Prostate gland (tissue), 2 donors: ENCODE measurements at regions not wholly inside any gene's neighbourhood (a gene's known extent, or its start where the extent isn't known, plus 50 kb on each side); places are given as distances from the start of the nearest gene placed in this dataset.

ENCODE experiments used
- POLR2A ChIP-seq: fragments of 450-650 bp; IDR thresholded peaks from one replicate; pipeline ENCODE4 v1.6.1; 2016; ENCODE audit warnings: antibody characterized with exemption, mild to moderate bottlenecking
- TF ChIP-seq, protein P1 (sequence below), 4 experiments: fragments of 200-600 bp in 2 of 4; fragments of 450-650 bp in 2 of 4; sonication (generic) in 2 of 4; IDR thresholded peaks; 1 replicate in 3 of 4; 2 replicates in 1 of 4; pipeline ENCODE4 v1.5.1; 2016 to 2019; ENCODE audit warnings: antibody characterized with exemption in 4 of 4, mild to moderate bottlenecking in 2 of 4, moderate library complexity in 2 of 4

DNA sequence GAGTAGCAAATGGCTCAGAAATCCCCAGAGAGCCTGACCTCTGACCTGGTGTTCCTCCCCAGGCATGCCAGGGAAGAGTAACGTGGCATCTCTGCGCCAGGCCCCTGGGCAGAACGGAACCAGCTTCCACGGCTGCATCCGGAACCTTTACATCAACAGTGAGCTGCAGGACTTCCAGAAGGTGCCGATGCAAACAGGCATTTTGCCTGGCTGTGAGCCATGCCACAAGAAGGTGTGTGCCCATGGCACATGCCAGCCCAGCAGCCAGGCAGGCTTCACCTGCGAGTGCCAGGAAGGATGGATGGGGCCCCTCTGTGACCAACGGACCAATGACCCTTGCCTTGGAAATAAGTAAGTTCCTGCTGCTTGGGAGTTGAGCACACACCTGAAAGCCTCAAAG, 83.4 kb upstream of the PACRGL start:
- TF ChIP-seq, protein P1, sequence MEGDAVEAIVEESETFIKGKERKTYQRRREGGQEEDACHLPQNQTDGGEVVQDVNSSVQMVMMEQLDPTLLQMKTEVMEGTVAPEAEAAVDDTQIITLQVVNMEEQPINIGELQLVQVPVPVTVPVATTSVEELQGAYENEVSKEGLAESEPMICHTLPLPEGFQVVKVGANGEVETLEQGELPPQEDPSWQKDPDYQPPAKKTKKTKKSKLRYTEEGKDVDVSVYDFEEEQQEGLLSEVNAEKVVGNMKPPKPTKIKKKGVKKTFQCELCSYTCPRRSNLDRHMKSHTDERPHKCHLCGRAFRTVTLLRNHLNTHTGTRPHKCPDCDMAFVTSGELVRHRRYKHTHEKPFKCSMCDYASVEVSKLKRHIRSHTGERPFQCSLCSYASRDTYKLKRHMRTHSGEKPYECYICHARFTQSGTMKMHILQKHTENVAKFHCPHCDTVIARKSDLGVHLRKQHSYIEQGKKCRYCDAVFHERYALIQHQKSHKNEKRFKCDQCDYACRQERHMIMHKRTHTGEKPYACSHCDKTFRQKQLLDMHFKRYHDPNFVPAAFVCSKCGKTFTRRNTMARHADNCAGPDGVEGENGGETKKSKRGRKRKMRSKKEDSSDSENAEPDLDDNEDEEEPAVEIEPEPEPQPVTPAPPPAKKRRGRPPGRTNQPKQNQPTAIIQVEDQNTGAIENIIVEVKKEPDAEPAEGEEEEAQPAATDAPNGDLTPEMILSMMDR (IDR thresholded peaks at IDR 0.05): no peak
- TF ChIP-seq POLR2A: no peak
